ENCODE measurements at regions not wholly inside any gene's neighbourhood (a gene's known extent, or its start where the extent isn't known, plus 50 kb on each side); places are given as distances from the start of the nearest gene placed in this dataset.

- no peak overlapping the region for H3K4me2 ChIP-seq (ENCODE audit: insufficient read depth, low read length)
Observed at GRCh38 chr9:12958279-12958678, 183.5 kb downstream of the LURAP1L start.

DNA sequence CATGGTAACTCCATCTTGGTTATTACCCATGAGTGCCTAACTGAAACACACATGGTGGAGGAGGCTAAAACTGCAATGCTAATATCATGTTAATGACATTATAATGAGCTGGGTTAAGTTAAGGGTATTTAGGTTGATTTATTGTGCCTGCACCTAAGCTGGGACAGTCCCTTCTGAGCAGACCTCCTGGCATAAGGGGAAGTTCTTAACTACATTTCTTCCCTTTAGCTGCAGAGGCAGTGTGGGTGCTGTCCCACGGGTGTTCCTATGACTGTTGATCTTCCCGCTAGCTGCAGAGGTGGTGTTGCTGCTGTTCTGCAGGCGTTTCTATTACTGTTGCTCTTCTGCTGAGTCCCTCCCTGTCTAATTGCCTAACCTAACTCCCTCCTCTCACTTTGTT lies 183.9 kb downstream of the LURAP1L start:
- no peaks in the 10 kb centered on the region for H3K27me3 ChIP-seq (ENCODE audit: insufficient read depth, low read length, poor library complexity)
- TF ChIP-seq EZH2 (IDR thresholded peaks at IDR 0.05; ENCODE audit: borderline replicate concordance, low read depth, low read length, severe bottlenecking), result no peak
- TF ChIP-seq, protein P1, sequence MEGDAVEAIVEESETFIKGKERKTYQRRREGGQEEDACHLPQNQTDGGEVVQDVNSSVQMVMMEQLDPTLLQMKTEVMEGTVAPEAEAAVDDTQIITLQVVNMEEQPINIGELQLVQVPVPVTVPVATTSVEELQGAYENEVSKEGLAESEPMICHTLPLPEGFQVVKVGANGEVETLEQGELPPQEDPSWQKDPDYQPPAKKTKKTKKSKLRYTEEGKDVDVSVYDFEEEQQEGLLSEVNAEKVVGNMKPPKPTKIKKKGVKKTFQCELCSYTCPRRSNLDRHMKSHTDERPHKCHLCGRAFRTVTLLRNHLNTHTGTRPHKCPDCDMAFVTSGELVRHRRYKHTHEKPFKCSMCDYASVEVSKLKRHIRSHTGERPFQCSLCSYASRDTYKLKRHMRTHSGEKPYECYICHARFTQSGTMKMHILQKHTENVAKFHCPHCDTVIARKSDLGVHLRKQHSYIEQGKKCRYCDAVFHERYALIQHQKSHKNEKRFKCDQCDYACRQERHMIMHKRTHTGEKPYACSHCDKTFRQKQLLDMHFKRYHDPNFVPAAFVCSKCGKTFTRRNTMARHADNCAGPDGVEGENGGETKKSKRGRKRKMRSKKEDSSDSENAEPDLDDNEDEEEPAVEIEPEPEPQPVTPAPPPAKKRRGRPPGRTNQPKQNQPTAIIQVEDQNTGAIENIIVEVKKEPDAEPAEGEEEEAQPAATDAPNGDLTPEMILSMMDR (IDR thresholded peaks at IDR 0.05; ENCODE audit: borderline replicate concordance, extremely low read depth, low read length, poor library complexity, severe bottlenecking), result no peak
- peaks cover 5% of the 10 kb centered on the region; the same call in 1 of the 2 replicates for H3K4me1 ChIP-seq (ENCODE audit: insufficient read depth, low read length)
- no peak overlapping the region for H3K27ac ChIP-seq (ENCODE audit: low read length)
- ATAC-seq (ENCODE audit: insufficient read depth, low read depth), result no peak
- no peak for DNase-seq
- peaks cover 12% of the 10 kb centered on the region for H3K9me3 ChIP-seq (ENCODE audit: insufficient read depth, low read length, severe bottlenecking)
- H3K4me2 ChIP-seq (ENCODE audit: insufficient read depth, low read length), result no peak overlapping the region
- H3K4me3 ChIP-seq (ENCODE audit: low read depth in 1 of 2, low read length in 2 of 2), result no peak overlapping the region
- H4K20me1 ChIP-seq (ENCODE audit: insufficient read depth, low read length), result no peaks in the 10 kb centered on the region
- H3K36me3 ChIP-seq (ENCODE audit: insufficient read depth, low read length), result no peaks in the 10 kb centered on the region
- no peaks in the 10 kb centered on the region for H3K79me2 ChIP-seq (ENCODE audit: insufficient read depth, low read length)
- no peak overlapping the region for H3K9ac ChIP-seq (ENCODE audit: low read depth, low read length)
- no peak overlapping the region for H2AFZ ChIP-seq (ENCODE audit: low read depth, low read length)

More at GRCh38 chr9:12958279-12958678, 183.5 kb downstream of the LURAP1L start:
- peaks cover 12% of the 10 kb centered on the region for H3K9me3 ChIP-seq (ENCODE audit: insufficient read depth, low read length, severe bottlenecking)
- TF ChIP-seq, protein P1 (IDR thresholded peaks at IDR 0.05; ENCODE audit: borderline replicate concordance, extremely low read depth, low read length, poor library complexity, severe bottlenecking), result no peak
- no peak for TF ChIP-seq EZH2 (IDR thresholded peaks at IDR 0.05; ENCODE audit: borderline replicate concordance, low read depth, low read length, severe bottlenecking)
- H3K9ac ChIP-seq (ENCODE audit: low read depth, low read length), result no peak overlapping the region
- no peaks in the 10 kb centered on the region for H3K27me3 ChIP-seq (ENCODE audit: insufficient read depth, low read length, poor library complexity)
- ATAC-seq (ENCODE audit: insufficient read depth, low read depth), result no peak
- DNase-seq, result no peak
- H3K79me2 ChIP-seq (ENCODE audit: insufficient read depth, low read length), result no peaks in the 10 kb centered on the region
- no peak overlapping the region for H2AFZ ChIP-seq (ENCODE audit: low read depth, low read length)
- H3K27ac ChIP-seq (ENCODE audit: low read length), result no peak overlapping the region
- peaks cover under 1% of the 10 kb centered on the region; the same call in 1 of the 2 replicates for H3K4me1 ChIP-seq (ENCODE audit: insufficient read depth, low read length)
- H3K36me3 ChIP-seq (ENCODE audit: insufficient read depth, low read length), result no peaks in the 10 kb centered on the region
- no peaks in the 10 kb centered on the region for H4K20me1 ChIP-seq (ENCODE audit: insufficient read depth, low read length)
- no peak overlapping the region for H3K4me3 ChIP-seq (ENCODE audit: low read depth in 1 of 2, low read length in 2 of 2)

GRCh38 chr9:12961276-12961809 lies 186.5 kb downstream of the LURAP1L start:
- H3K27me3 ChIP-seq (ENCODE audit: insufficient read depth, low read length, poor library complexity), result no peaks in the 10 kb centered on the region
- no peak overlapping the region for H3K4me2 ChIP-seq (ENCODE audit: insufficient read depth, low read length)

More at GRCh38 chr9:12961276-12961809, 186.5 kb downstream of the LURAP1L start:
- DNase-seq (no peak), ATAC-seq (ENCODE audit: insufficient read depth, low read depth) (no peak)
- no peaks in the 10 kb centered on the region for H4K20me1 ChIP-seq (ENCODE audit: insufficient read depth, low read length)
- TF ChIP-seq EZH2 (IDR thresholded peaks at IDR 0.05; ENCODE audit: borderline replicate concordance, low read depth, low read length, severe bottlenecking), result no peak
- TF ChIP-seq, protein P1 (IDR thresholded peaks at IDR 0.05; ENCODE audit: borderline replicate concordance, extremely low read depth, low read length, poor library complexity, severe bottlenecking), result no peak
- H3K79me2 ChIP-seq (ENCODE audit: insufficient read depth, low read length), result no peaks in the 10 kb centered on the region
- no peaks in the 10 kb centered on the region for H3K36me3 ChIP-seq (ENCODE audit: insufficient read depth, low read length)
- H3K27ac ChIP-seq (ENCODE audit: low read length), result no peak overlapping the region
- H2AFZ ChIP-seq (ENCODE audit: low read depth, low read length), result no peak overlapping the region
- H3K9me3 ChIP-seq (ENCODE audit: insufficient read depth, low read length, severe bottlenecking), result peaks cover 12% of the 10 kb centered on the region
- H3K4me1 ChIP-seq (ENCODE audit: insufficient read depth, low read length), result peaks cover 8% of the 10 kb centered on the region; the same call in 1 of the 2 replicates
- H3K4me3 ChIP-seq (ENCODE audit: low read depth in 1 of 2, low read length in 2 of 2), result no peak overlapping the region
- H3K9ac ChIP-seq (ENCODE audit: low read depth, low read length), result no peak overlapping the region

Measured in DND-41 (cell line).